ENCODE measurements at regions not wholly inside any gene's neighbourhood (a gene's known extent, or its start where the extent isn't known, plus 50 kb on each side); places are given as distances from the start of the nearest gene placed in this dataset.

DNA sequence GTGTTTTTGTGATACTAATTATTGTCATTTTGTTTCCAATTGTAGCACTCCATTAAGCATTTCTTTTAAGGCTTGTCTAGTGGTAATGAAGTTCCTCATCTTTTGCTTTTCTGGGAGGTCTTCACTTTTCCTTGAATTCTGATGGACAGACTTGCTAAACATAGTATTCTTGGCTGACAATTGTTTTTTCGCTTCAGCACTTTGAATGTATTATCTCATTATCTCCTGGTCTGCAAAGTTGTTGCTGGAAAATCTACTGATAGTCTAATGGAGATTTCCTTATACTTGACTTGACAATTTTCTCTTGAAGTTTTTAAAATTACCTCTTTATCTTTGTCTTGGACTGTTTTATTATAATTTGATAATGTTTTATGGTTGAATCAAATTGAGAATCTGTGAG lies 147.5 kb downstream of the FAM174A start:
- TF ChIP-seq, protein P1, sequence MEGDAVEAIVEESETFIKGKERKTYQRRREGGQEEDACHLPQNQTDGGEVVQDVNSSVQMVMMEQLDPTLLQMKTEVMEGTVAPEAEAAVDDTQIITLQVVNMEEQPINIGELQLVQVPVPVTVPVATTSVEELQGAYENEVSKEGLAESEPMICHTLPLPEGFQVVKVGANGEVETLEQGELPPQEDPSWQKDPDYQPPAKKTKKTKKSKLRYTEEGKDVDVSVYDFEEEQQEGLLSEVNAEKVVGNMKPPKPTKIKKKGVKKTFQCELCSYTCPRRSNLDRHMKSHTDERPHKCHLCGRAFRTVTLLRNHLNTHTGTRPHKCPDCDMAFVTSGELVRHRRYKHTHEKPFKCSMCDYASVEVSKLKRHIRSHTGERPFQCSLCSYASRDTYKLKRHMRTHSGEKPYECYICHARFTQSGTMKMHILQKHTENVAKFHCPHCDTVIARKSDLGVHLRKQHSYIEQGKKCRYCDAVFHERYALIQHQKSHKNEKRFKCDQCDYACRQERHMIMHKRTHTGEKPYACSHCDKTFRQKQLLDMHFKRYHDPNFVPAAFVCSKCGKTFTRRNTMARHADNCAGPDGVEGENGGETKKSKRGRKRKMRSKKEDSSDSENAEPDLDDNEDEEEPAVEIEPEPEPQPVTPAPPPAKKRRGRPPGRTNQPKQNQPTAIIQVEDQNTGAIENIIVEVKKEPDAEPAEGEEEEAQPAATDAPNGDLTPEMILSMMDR (IDR thresholded peaks at IDR 0.05; ENCODE audit: insufficient read depth, low read depth, low read length), result no peak
- no peak for TF ChIP-seq EZH2 (IDR thresholded peaks at IDR 0.05; ENCODE audit: insufficient read depth, low read length)
